Endothelial cell (in vitro differentiated cells): ENCODE measurements at regions not wholly inside any gene's neighbourhood (a gene's known extent, or its start where the extent isn't known, plus 50 kb on each side); places are given as distances from the start of the nearest gene placed in this dataset.

Experiments
- DNase-seq: peaks from one replicate; pipeline ENCODE4 v3.0.0; 2021; ENCODE audit warnings: low spot score
- H3K27ac Mint-ChIP-seq: one replicate; pipeline ENCODE4 v1.8.0; 2021; ENCODE audit warnings: mixed read lengths, inconsistent platforms; ENCODE audit not compliant: unreplicated experiment
- H3K27me3 Mint-ChIP-seq: one replicate; pipeline ENCODE4 v1.8.0; 2021; ENCODE audit warnings: mild to moderate bottlenecking, moderate library complexity, mixed read lengths, inconsistent platforms; ENCODE audit not compliant: unreplicated experiment
- H3K36me3 Mint-ChIP-seq: one replicate; pipeline ENCODE4 v1.8.0; 2021; ENCODE audit warnings: mild to moderate bottlenecking, low read depth, mixed read lengths, inconsistent platforms; ENCODE audit not compliant: unreplicated experiment
- H3K4me1 Mint-ChIP-seq: one replicate; pipeline ENCODE4 v1.8.0; 2021; ENCODE audit warnings: mild to moderate bottlenecking, mixed read lengths, inconsistent platforms; ENCODE audit not compliant: unreplicated experiment
- H3K4me3 Mint-ChIP-seq: one replicate; pipeline ENCODE4 v1.8.0; 2021; ENCODE audit warnings: mild to moderate bottlenecking, mixed read lengths, inconsistent platforms; ENCODE audit not compliant: unreplicated experiment
- H3K9me3 Mint-ChIP-seq: one replicate; pipeline ENCODE4 v1.8.0; 2021; ENCODE audit warnings: mixed read lengths, inconsistent platforms; ENCODE audit not compliant: unreplicated experiment
- CTCF ChIP-seq: fragments of 200-600 bp; sonication (generic); IDR thresholded peaks from one replicate; pipeline ENCODE4 v1.5.0; 2021; ENCODE audit warnings: antibody characterized with exemption; ENCODE audit not compliant: unreplicated experiment

GRCh38 chr10:131706476-131706875 lies 194.3 kb upstream of the PPP2R2D start:
- Mint-ChIP-seq H3K36me3 (peaks cover 4% of the 10 kb centered on the region), H3K9me3 (peaks cover 7% of the 10 kb centered on the region), H3K4me1 (peaks cover 7% of the 10 kb centered on the region), H3K27me3 (peaks cover 3% of the 10 kb centered on the region), H3K4me3 (no peak overlapping the region), H3K27ac (no peak overlapping the region)
- TF ChIP-seq CTCF: no peak
- no peak for DNase-seq

GRCh38 chr10:131706952-131707351 lies 193.9 kb upstream of the PPP2R2D start:
- no peak overlapping the region for H3K27ac Mint-ChIP-seq

GRCh38 chr10:131708225-131708880 lies 192.5 kb upstream of the PPP2R2D start:
- peaks cover 7% of the 10 kb centered on the region for H3K4me1 Mint-ChIP-seq
- DNase-seq: no peak
- no peak for TF ChIP-seq CTCF
- peaks cover 4% of the 10 kb centered on the region for H3K36me3 Mint-ChIP-seq
- peaks cover 7% of the 10 kb centered on the region for H3K9me3 Mint-ChIP-seq
- H3K27me3 Mint-ChIP-seq: peaks cover 3% of the 10 kb centered on the region
- H3K27ac Mint-ChIP-seq: no peak overlapping the region
- H3K4me3 Mint-ChIP-seq: no peak overlapping the region

More at GRCh38 chr10:131706952-131707351, 193.9 kb upstream of the PPP2R2D start:
- H3K9me3 Mint-ChIP-seq: peaks cover 7% of the 10 kb centered on the region
- no peak for TF ChIP-seq CTCF
- peaks cover 3% of the 10 kb centered on the region for H3K27me3 Mint-ChIP-seq
- H3K36me3 Mint-ChIP-seq: peaks cover 4% of the 10 kb centered on the region
- DNase-seq: no peak
- H3K4me3 Mint-ChIP-seq: no peak overlapping the region
- H3K4me1 Mint-ChIP-seq: peaks cover 7% of the 10 kb centered on the region

- no peak overlapping the region for H3K4me3 Mint-ChIP-seq
- H3K27me3 Mint-ChIP-seq: peaks cover 3% of the 10 kb centered on the region
- H3K36me3 Mint-ChIP-seq: peaks cover 4% of the 10 kb centered on the region
- peaks cover 7% of the 10 kb centered on the region for H3K4me1 Mint-ChIP-seq
- peaks cover 7% of the 10 kb centered on the region for H3K9me3 Mint-ChIP-seq
- no peak overlapping the region for H3K27ac Mint-ChIP-seq
- TF ChIP-seq CTCF: no peak
- DNase-seq: no peak
These were observed 190.5 kb upstream of the PPP2R2D start for GRCh38 chr10:131710142-131710861.

- Mint-ChIP-seq H3K4me3 (no peak overlapping the region), H3K36me3 (no peaks in the 10 kb centered on the region), H3K27me3 (peaks cover 7% of the 10 kb centered on the region), H3K27ac (no peak overlapping the region), H3K4me1 (peaks cover 8% of the 10 kb centered on the region), H3K9me3 (no peaks in the 10 kb centered on the region)
- TF ChIP-seq CTCF: no peak
- no peak for DNase-seq
These were observed 178.7 kb upstream of the PPP2R2D start for GRCh38 chr10:131722121-131722520.
